ENCODE measurements at regions not wholly inside any gene's neighbourhood (a gene's known extent, or its start where the extent isn't known, plus 50 kb on each side); places are given as distances from the start of the nearest gene placed in this dataset.
A peak's percentile ranks its signal among the peaks of the same experiment; 100 is the strongest.
"Not testable (repeated sequence)": the region's sequence is repeated elsewhere in the genome, so short reads cannot be mapped to it uniquely, and the experiment has no call there.

GRCh38 chr2:18304849-18305248 lies 255.6 kb downstream of the RDH14 start:
- DNase-seq: no peak

GRCh38 chr2:18301421-18302139 lies 258.9 kb downstream of the RDH14 start:
- DNase-seq: peak; percentile 14

DNA sequence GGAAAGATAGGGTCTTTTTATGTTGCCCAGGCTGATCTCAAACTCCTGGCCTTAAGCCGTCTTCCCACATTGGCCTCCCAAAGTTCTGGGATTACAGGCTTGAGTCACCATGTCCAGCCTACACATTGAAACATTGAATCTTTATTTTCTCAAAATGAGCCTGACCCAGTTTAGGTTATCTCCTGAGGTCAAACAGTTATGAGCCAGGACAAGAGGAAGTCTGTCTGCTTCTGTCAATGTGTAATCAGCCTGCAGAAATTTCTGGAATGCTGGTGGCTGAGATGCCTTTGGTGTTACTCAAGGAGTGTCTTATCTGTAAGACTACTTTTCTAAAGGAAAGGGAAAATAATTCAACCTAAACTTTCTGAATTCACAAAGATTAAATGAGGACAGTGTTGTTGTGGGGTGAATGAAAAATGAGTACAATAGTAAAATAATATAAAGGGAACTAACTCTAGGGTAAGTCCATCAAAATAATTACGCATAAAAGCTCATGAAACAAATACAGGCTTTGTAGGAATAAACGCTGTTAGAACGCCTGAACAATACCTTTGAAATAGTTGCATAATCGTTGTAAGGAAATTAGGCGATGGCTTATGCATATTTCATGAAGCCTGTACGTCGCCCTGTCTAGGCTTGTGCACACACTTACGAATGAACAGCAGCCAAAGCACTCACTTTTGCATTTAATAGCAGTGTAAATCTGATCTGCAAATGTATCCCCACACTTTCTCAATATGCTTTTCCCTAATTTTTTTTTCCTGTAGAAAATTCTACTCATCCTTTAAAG lies 260.8 kb downstream of the RDH14 start:
- DNase-seq: peak; percentile 98

GRCh38 chr2:18297534-18298058 lies 262.9 kb downstream of the RDH14 start:
- DNase-seq: no peak

DNA sequence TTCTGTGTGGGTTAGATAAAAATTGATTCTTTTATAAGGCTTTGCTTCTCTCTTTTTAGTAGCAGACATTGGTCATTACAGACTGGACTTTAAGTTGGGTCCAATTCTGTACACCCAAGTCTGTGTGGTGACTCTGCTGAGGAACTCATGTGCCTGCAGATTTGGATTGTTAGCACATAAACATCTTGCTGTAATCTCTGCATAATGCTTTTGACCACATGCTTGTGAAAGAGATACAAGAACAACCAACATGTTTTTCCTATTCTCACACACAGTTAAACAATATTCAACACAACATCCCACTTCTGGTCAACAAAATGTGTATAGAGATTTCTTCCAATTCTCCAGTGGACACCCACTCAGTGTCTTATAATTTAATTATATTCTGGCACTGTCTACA lies 270.1 kb downstream of the RDH14 start:
- DNase-seq: no peak

DNA sequence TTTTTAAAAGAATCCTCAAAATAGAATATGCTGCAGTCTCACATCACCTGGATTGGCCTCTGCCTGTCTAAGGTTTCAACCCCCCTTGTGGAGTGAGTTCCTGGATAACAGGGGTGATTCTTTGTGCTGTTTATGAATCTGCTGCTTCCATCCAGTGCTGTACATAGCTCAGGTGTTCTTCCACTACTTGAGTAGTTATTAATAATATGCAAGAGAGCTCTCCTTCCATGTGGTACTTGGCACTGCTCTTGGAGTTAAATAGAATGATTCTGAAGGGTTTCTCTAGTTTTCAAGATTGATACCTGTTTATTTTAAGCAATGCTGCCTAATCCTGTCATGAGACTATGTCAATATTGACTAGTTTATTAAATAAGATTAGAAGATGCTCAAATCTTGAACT lies 273.6 kb downstream of the RDH14 start:
- DNase-seq: no peak

DNA sequence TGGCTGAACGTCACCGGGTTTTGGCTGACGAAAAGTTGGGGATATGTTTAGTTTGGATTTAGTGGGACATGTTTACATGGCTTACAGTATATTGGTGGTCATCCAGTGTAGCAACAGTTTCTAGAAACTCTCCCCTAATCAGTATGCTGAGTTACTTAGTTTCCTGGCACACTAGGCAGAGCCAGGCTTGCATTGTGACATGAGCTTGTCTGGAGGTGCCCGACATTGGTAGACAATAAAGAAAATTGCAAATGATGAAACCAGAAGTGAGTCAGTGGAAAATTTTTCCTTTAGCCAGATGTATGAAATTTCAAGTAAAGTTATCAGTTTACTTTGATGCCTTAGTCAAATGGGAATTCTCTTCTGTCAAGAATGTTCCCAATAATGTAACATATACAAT lies 276.1 kb downstream of the RDH14 start:
- no peak for DNase-seq

DNA sequence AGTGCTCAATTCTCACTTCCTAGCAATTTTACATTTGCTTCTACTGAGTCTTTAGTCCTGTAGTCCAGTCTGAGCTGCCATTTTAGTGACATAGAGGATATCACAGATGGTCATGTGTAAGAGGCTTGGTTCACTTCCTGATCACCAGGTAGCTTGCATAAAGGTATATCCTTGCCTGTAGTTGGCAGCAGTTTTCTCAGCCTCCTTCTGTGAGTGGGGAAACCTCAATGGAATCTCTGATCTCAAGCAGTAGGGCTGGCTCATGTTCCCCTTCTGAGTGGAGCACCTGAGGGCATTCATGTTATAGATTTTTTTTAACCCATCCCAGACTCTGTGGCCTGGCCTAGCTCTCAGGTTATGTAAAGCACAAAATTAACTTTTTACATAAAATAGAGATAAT lies 278.4 kb downstream of the RDH14 start:
- no peak for DNase-seq

- DNase-seq: no peak
These were observed 283.8 kb downstream of the RDH14 start for GRCh38 chr2:18276583-18277075.

DNA sequence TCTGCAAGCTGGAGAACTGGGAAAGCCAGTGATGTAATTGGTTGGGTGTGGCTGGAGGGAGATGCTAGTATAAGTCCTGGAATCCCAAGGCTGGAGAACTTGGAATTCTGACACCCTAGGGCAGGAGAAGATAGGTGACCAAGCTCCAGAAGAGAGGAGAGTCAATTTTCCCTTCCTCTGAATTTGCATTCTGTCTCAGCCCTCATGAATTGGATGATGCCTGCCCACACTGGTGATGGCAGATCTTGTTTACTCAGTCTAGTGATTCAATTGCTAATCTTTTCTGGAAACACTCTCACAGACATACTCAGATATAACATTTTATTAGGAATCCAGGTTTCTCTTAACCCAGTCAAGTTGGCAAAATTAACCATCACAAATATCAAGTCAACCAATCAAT lies 287.2 kb downstream of the RDH14 start:
- peak; percentile 14 for DNase-seq

DNA sequence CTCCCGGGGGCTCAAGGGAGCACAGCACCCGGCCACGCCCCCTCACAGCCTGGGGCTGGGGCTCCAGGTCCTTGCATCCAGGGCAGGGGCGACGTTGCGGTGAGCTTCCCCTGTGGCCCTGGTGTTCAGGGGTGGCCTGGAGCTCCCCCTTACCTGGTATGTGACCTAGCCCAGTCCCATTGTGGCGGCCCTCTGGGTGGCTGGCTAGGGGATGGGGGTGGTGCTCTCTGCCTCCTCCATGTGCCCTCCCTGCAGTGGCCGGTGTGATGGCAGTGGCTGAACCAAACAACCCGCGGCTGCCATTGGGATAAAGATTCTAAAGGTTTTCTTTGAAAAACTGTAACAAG lies 288.3 kb downstream of the RDH14 start:
- no peak for DNase-seq

- no peak for DNase-seq
These were observed 288.9 kb downstream of the RDH14 start for GRCh38 chr2:18271370-18272147.

- DNase-seq: no peak
These were observed 292.1 kb downstream of the RDH14 start for GRCh38 chr2:18268400-18268799.

GRCh38 chr2:18267501-18267900 lies 293.0 kb downstream of the RDH14 start:
- no peak for DNase-seq

GRCh38 chr2:18266699-18267098 lies 293.8 kb downstream of the RDH14 start:
- DNase-seq: not testable (repeated sequence)

- no peak for DNase-seq
These were observed 294.6 kb downstream of the RDH14 start for GRCh38 chr2:18265614-18266586.

- DNase-seq: no peak
These were observed 297.9 kb downstream of the RDH14 start for GRCh38 chr2:18262601-18263000.

GRCh38 chr2:18253686-18254197 lies 306.7 kb downstream of the RDH14 start:
- DNase-seq: no peak

GRCh38 chr2:18251486-18251885 lies 309.0 kb downstream of the RDH14 start:
- no peak for DNase-seq

DNA sequence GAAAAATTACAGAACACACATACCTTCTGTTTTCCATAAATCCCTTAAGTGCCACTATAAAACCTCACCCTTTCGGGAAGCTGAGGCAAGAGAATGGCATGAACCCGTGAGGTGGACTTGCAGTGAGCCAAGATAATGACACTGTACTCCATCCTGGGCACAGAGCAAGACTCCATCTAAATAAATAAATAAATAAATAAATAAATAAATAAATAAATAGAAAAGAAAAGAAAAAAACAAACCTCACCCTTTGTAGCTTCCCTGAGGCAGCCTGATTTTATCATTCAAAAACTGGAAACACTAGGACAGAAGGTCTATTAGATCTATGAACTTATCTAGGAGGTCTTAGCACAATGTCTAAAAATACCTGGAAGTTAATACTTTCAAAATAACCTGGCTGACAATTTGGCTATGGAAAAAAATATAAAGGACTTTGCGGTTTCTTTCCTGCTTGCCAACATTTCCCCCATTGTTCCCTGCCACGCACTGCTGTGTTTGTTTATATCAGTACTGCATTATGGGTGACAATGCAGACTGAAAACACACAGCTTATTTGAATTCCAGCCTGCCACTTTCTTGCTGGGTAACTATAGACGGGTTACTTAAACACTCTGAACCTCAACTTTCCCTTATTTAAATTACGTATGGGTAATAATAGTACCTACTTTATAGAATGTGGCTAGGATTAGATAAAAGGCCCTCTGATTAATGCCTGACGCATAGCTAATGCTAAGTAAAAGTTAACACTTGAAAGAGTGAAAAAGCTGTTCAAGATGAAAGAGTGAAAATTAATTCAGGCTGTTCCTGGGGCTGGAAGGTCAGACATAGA lies 313.0 kb downstream of the RDH14 start:
- no peak for DNase-seq

DNA sequence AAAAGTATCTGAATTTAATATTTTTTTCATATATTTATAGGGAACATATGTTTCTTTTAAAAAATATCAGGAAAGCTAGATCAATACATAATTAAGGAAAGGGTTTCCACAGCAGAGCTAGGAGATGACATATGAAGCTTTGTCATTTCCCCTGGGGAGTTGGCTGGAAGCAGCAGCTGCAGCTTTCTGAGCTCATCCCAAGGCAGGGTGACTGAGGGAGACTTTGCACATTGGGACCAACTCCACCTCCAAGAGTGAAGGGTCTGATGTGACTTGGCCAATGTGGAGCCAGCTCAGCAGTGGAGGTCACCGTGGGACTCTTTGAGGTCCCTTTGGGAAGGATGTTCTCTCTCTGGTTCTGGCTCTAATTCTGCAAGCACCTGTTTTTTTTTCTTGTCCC lies 315.1 kb downstream of the RDH14 start:
- no peak for DNase-seq

Measured in NCI-H226 (cell line).